ENCODE measurements at regions not wholly inside any gene's neighbourhood (a gene's known extent, or its start where the extent isn't known, plus 50 kb on each side); places are given as distances from the start of the nearest gene placed in this dataset.

- no peaks in the 10 kb centered on the region for H3K27me3 ChIP-seq (ENCODE audit: insufficient read depth, low read length)
- no peak overlapping the region for H2AFZ ChIP-seq (ENCODE audit: low read length, unreplicated experiment)
- H3K79me2 ChIP-seq (ENCODE audit: control insufficient read depth, insufficient read depth, low read length, unreplicated experiment): no peaks in the 10 kb centered on the region
These were observed 60.7 kb upstream of the HAND2 start for GRCh38 chr4:173590697-173591096.

GRCh38 chr4:173585876-173586572 is 56.0 kb upstream of the HAND2 start:
- Histone ChIP-seq H2AFZ (ENCODE audit: low read length, unreplicated experiment) (no peak overlapping the region), H3K79me2 (ENCODE audit: control insufficient read depth, insufficient read depth, low read length, unreplicated experiment) (no peaks in the 10 kb centered on the region), H3K36me3 (ENCODE audit: insufficient read depth, low read length) (no peaks in the 10 kb centered on the region)

More at GRCh38 chr4:173590697-173591096, 60.7 kb upstream of the HAND2 start:
- H3K36me3 ChIP-seq (ENCODE audit: insufficient read depth, low read length): no peaks in the 10 kb centered on the region
- H3K4me1 ChIP-seq (ENCODE audit: control insufficient read depth, insufficient read depth, low read length, unreplicated experiment): no peaks in the 10 kb centered on the region
- H3K27ac ChIP-seq (ENCODE audit: low read depth, low read length): no peak overlapping the region
- H3K4me3 ChIP-seq (ENCODE audit: low read depth, low read length): no peak overlapping the region

GRCh38 chr4:173584506-173584905 is 54.5 kb upstream of the HAND2 start:
- no peak overlapping the region for H3K27ac ChIP-seq (ENCODE audit: low read depth, low read length)
- no peaks in the 10 kb centered on the region for H3K36me3 ChIP-seq (ENCODE audit: insufficient read depth, low read length)
- no peaks in the 10 kb centered on the region for H3K27me3 ChIP-seq (ENCODE audit: insufficient read depth, low read length)
- no peak overlapping the region for H2AFZ ChIP-seq (ENCODE audit: low read length, unreplicated experiment)
- H3K79me2 ChIP-seq (ENCODE audit: control insufficient read depth, insufficient read depth, low read length, unreplicated experiment): no peaks in the 10 kb centered on the region
- H3K4me3 ChIP-seq (ENCODE audit: low read depth, low read length): no peak overlapping the region
- no peaks in the 10 kb centered on the region for H3K4me1 ChIP-seq (ENCODE audit: control insufficient read depth, insufficient read depth, low read length, unreplicated experiment)

More at GRCh38 chr4:173585876-173586572, 56.0 kb upstream of the HAND2 start:
- Histone ChIP-seq H3K4me3 (ENCODE audit: low read depth, low read length) (no peak overlapping the region), H3K27ac (ENCODE audit: low read depth, low read length) (no peak overlapping the region), H3K4me1 (ENCODE audit: control insufficient read depth, insufficient read depth, low read length, unreplicated experiment) (no peaks in the 10 kb centered on the region), H3K27me3 (ENCODE audit: insufficient read depth, low read length) (no peaks in the 10 kb centered on the region)

Measured in ACC112 (cell line).